Chondrocyte (in vitro differentiated cells): ENCODE measurements at regions not wholly inside any gene's neighbourhood (a gene's known extent, or its start where the extent isn't known, plus 50 kb on each side); places are given as distances from the start of the nearest gene placed in this dataset.

Experiments
- DNase-seq: peaks from one replicate; pipeline ENCODE4 v3.0.0; 2021; ENCODE audit warnings: mixed read lengths, low spot score
- H3K27ac Mint-ChIP-seq: one replicate; pipeline ENCODE4 v1.8.0; 2021; ENCODE audit warnings: mild to moderate bottlenecking, moderate library complexity, mixed read lengths; ENCODE audit not compliant: unreplicated experiment
- H3K27me3 Mint-ChIP-seq: 2 replicates; pipeline ENCODE4 v1.8.0; 2021; ENCODE audit warnings: low read depth, mixed read lengths
- H3K36me3 Mint-ChIP-seq: 2 replicates; pipeline ENCODE4 v1.8.0; 2021; ENCODE audit warnings: low read depth, mixed read lengths
- H3K4me1 Mint-ChIP-seq: 2 replicates; pipeline ENCODE4 v1.8.0; 2021; ENCODE audit warnings: low read depth, mild to moderate bottlenecking, mixed read lengths
- H3K4me3 Mint-ChIP-seq: one replicate; pipeline ENCODE4 v1.8.0; 2021; ENCODE audit warnings: mild to moderate bottlenecking, moderate library complexity, mixed read lengths; ENCODE audit not compliant: unreplicated experiment
- H3K9me3 Mint-ChIP-seq: 2 replicates; pipeline ENCODE4 v1.8.0; 2021; ENCODE audit warnings: low read depth, mixed read lengths
- TF ChIP-seq, protein P1 (sequence below): fragments of 200-600 bp; sonication (generic); IDR thresholded peaks from 2 replicates; pipeline ENCODE4 v1.5.0; 2021; ENCODE audit warnings: antibody characterized with exemption, mild to moderate bottlenecking, moderate library complexity

DNA sequence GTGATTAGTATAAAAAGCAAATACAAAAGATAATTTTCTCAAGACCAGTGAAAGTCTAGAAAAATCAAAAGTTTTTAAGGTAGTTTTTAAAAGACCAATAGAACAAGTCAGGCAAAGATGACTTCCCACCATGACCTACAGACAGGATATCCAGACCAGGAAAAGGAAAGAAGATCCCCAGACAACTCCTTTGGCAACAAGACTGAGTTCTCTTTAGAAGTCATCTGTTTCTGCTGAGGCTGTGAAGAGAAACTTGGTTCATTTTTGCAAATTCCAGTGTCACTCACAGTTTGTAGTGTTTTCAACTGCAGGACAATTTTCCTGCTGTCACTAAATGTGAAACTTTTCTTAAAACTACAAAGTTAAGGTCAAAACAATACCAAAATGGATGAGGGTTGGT lies 240.9 kb upstream of the SIX2 start:
- no peak overlapping the region for H3K4me3 Mint-ChIP-seq
- peaks cover 1% of the 10 kb centered on the region for H3K36me3 Mint-ChIP-seq
- no peak overlapping the region for H3K27ac Mint-ChIP-seq
- no peaks in the 10 kb centered on the region for H3K27me3 Mint-ChIP-seq
- peaks cover 38% of the 10 kb centered on the region for H3K4me1 Mint-ChIP-seq
- DNase-seq = no peak
- TF ChIP-seq, protein P1, sequence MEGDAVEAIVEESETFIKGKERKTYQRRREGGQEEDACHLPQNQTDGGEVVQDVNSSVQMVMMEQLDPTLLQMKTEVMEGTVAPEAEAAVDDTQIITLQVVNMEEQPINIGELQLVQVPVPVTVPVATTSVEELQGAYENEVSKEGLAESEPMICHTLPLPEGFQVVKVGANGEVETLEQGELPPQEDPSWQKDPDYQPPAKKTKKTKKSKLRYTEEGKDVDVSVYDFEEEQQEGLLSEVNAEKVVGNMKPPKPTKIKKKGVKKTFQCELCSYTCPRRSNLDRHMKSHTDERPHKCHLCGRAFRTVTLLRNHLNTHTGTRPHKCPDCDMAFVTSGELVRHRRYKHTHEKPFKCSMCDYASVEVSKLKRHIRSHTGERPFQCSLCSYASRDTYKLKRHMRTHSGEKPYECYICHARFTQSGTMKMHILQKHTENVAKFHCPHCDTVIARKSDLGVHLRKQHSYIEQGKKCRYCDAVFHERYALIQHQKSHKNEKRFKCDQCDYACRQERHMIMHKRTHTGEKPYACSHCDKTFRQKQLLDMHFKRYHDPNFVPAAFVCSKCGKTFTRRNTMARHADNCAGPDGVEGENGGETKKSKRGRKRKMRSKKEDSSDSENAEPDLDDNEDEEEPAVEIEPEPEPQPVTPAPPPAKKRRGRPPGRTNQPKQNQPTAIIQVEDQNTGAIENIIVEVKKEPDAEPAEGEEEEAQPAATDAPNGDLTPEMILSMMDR = no peak
- H3K9me3 Mint-ChIP-seq = peaks cover 4% of the 10 kb centered on the region

DNA sequence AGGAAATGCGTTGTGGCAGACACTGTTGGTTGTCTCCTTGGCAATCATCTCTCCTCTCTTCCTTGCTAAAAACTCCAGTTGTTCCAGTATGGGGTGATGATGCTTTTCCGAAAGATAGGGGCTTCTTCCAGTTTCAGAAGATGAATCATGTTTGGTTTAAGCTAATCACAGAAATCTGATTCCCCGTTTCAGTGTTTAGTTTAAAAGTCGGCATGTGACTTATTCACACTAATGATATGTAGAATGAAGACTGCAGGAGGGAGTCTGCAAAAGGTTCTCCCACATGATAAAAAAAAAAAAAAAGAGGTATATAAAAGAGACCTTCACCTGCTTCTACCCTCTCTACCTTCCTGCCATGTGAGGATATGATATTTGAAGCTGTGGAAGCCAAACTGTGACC lies 239.0 kb upstream of the SIX2 start:
- Mint-ChIP-seq H3K27me3 (no peaks in the 10 kb centered on the region), H3K4me3 (no peak overlapping the region), H3K9me3 (peaks cover 4% of the 10 kb centered on the region), H3K27ac (no peak overlapping the region), H3K36me3 (peaks cover 1% of the 10 kb centered on the region), H3K4me1 (peaks cover 31% of the 10 kb centered on the region)
- DNase-seq = no peak
- TF ChIP-seq, protein P1 = no peak

DNA sequence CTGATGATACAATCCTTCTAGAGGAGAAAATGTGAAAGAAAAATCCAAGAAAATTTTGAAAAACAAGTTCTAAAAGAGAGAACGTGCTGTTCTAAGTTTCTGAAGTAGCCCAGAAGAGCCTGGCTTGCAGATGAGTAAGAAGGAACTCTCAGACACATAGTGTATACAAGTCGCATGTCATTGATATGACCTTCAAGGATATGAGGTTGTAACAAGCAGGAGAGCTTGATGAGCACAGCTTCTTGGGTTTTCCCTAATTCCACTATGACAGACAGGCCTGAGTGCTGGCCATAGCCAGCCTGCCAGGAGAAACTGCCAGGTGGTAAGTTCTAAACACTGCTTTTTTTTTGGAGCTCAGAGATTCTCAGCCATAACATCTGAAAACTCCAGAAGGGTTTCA lies 235.7 kb upstream of the SIX2 start:
- peak overlapping the region; percentile 14 for H3K27ac Mint-ChIP-seq
- peaks cover 45% of the 10 kb centered on the region for H3K4me1 Mint-ChIP-seq
- H3K9me3 Mint-ChIP-seq = peaks cover 2% of the 10 kb centered on the region
- H3K36me3 Mint-ChIP-seq = no peaks in the 10 kb centered on the region
- no peaks in the 10 kb centered on the region for H3K27me3 Mint-ChIP-seq
- TF ChIP-seq, protein P1 = no peak
- DNase-seq = no peak
- no peak overlapping the region for H3K4me3 Mint-ChIP-seq

DNA sequence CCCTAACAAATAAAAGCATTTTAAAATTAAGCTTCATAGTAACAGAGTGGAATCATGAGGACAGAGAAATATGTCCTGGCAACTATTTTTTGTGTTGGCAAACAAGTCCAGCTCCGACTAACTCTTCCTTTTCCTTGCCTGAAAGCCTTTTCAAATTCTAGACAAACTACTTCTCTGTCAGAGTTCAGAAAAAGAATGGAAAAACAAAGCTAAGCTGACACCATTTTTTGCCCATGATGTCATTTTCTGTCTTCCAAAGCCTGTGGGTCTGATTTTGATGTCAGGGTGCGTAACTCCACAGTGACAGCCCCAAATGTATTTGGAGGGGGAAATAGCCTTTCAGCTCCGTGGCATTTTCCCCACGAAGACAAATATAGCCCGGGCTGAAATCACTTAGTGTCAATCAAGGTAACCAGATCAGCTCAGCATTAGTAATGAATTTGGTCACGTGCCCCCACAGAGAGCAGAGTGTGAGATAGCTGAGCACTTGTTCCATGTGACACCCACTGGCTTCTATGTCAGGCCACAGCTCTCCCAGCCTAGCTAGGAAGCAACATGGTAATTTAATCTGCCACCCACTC lies 233.0 kb upstream of the SIX2 start:
- H3K27ac Mint-ChIP-seq = peak overlapping the region; percentile 96
- peaks cover 60% of the 10 kb centered on the region for H3K4me1 Mint-ChIP-seq
- H3K9me3 Mint-ChIP-seq = peaks cover 2% of the 10 kb centered on the region
- no peak overlapping the region for H3K4me3 Mint-ChIP-seq
- H3K27me3 Mint-ChIP-seq = no peaks in the 10 kb centered on the region
- no peak for DNase-seq
- TF ChIP-seq, protein P1 = no peak
- no peaks in the 10 kb centered on the region for H3K36me3 Mint-ChIP-seq

DNA sequence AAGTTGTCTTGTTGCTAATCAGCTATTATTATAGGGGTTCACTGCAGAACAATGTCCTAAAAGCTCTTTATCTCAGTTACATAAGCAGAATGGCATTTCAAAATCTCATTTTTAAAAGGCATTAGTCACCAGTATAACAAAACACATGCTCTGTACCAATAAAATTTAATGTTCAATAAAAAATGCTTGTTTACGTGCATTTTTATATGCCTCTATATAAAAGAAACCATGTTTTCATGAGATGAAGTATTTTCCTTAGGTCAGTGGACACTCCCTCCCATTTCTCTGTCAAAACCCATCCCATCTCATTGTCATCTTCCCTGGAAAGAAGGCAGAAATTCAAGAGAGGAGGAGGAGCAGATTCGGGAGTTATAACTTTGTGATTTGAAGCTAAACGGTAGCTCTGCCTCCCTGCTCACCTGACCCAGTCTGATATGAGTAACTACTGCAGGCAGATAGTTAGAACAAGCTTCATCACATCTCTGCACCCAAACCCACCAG lies 231.9 kb upstream of the SIX2 start:
- TF ChIP-seq, protein P1 = no peak
- H3K9me3 Mint-ChIP-seq = peaks cover 2% of the 10 kb centered on the region
- DNase-seq = no peak
- peak overlapping the region; percentile 96 for H3K27ac Mint-ChIP-seq
- no peaks in the 10 kb centered on the region for H3K27me3 Mint-ChIP-seq
- H3K4me3 Mint-ChIP-seq = no peak overlapping the region
- H3K4me1 Mint-ChIP-seq = peaks cover 67% of the 10 kb centered on the region
- H3K36me3 Mint-ChIP-seq = no peaks in the 10 kb centered on the region
